Duodenal mucosa (tissue), 2 donors: ENCODE measurements at regions not wholly inside any gene's neighbourhood (a gene's known extent, or its start where the extent isn't known, plus 50 kb on each side); places are given as distances from the start of the nearest gene placed in this dataset.

Experiments
- H3K27ac ChIP-seq: one replicate; pipeline ENCODE4 v1.7.0; 2013; ENCODE audit warnings: low read depth, low read length
- H3K27me3 ChIP-seq, 2 donors: one replicate each; pipeline ENCODE4 v1.7.0; 2013; ENCODE audit warnings: low read length in 2 of 2, control low read depth in 1 of 2; ENCODE audit not compliant: insufficient read depth in 2 of 2, control insufficient read depth in 1 of 2
- H3K36me3 ChIP-seq, 2 donors: one replicate each; pipeline ENCODE4 v1.7.0; 2013; ENCODE audit warnings: low read length in 2 of 2, control low read depth in 1 of 2; ENCODE audit not compliant: insufficient read depth in 2 of 2, control insufficient read depth in 1 of 2
- H3K4me1 ChIP-seq, 2 donors: one replicate each; pipeline ENCODE4 v1.7.0; 2013; ENCODE audit warnings: low read length in 2 of 2, control low read depth in 1 of 2; ENCODE audit not compliant: insufficient read depth in 2 of 2, control insufficient read depth in 1 of 2
- H3K4me3 ChIP-seq, 2 donors: one replicate each; pipeline ENCODE4 v1.7.0; 2013; ENCODE audit warnings: low read length in 2 of 2, low read depth in 1 of 2
- H3K9ac ChIP-seq, 2 donors: one replicate each; pipeline ENCODE4 v1.7.0; 2013; ENCODE audit warnings: low read length in 2 of 2, low read depth in 1 of 2
- H3K9me3 ChIP-seq, 2 donors: one replicate each; pipeline ENCODE4 v1.7.0; 2013; ENCODE audit warnings: low read length in 2 of 2, control low read depth in 1 of 2; ENCODE audit not compliant: control insufficient read depth in 1 of 2

DNA sequence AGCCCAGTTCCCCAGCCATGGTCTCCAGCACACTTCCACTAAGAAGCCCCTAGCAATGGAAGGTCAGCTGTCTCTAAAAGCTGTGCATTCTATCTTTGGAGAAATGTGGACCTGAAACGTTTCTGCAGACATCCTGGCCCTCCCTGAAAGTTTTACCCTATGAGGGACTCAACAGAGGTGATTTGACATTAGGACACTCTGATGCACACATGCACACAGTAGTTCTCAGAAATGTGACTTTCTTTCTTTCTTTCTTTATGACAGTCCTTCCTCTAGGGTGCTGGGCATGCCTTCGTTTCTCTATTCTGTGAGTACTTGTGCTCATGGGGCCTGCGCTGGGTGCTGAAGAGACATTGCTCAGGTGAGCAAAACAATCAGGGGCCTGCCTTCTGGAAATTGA, 857.3 kb downstream of the RNF144A start:
- H3K27me3 ChIP-seq, result no peaks in the 10 kb centered on the region
- no peak overlapping the region for H3K9ac ChIP-seq
- peaks cover 0 to 5% of the 10 kb centered on the region in 2 donors for H3K4me1 ChIP-seq
- H3K4me3 ChIP-seq, result no peak overlapping the region
- H3K36me3 ChIP-seq, result no peaks in the 10 kb centered on the region
- no peaks in the 10 kb centered on the region for H3K9me3 ChIP-seq
- H3K27ac ChIP-seq, result no peak overlapping the region

DNA sequence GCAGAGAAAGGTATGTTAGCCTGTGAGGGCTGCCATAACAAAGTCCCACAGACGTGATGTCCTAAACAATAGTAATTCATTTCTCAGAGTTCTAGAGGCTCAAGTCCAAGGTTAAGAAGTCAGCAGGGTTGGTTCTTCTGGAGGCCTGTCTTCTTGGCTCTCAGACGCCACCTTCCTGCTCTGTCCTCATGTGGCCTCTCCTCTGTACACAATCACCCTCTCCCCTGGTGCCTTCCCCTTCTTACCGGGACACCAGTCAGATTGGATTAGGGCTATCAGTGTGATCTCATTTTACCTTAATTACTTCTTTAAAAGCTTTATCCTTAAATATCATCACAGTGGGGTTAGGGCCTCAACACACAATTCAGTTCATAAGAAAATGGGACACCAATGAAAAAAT, 860.5 kb downstream of the RNF144A start:
- Histone ChIP-seq H3K27me3 (no peaks in the 10 kb centered on the region), H3K9ac (no peak overlapping the region), H3K36me3 (no peaks in the 10 kb centered on the region), H3K9me3 (no peaks in the 10 kb centered on the region), H3K4me1 (peaks cover 0 to 5% of the 10 kb centered on the region in 2 donors), H3K27ac (no peak overlapping the region), H3K4me3 (no peak overlapping the region)

DNA sequence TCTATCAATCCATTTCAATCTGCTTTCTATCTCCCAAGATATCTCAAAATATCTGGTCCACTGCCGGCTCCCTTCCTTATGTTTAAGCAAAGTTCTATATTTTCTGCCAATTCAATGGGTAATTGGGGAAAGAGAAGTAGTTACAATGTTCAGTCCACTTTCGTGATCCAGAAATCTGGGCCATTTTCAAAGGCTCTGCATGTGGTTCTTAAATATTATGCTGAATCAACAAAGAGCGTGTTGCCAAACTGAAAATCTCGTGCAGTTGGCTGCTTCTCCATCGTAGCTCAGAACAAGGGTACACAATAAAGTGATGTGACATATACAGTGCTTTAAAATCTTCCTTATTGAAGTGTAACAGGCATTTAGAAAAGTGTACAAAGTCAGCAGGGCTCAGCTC, 863.1 kb downstream of the RNF144A start:
- H3K27ac ChIP-seq, result no peak overlapping the region
- no peaks in the 10 kb centered on the region for H3K9me3 ChIP-seq
- H3K36me3 ChIP-seq, result no peaks in the 10 kb centered on the region
- no peak overlapping the region for H3K9ac ChIP-seq
- peaks cover 0 to 2% of the 10 kb centered on the region in 2 donors for H3K27me3 ChIP-seq
- no peaks in the 10 kb centered on the region for H3K4me1 ChIP-seq
- no peak overlapping the region for H3K4me3 ChIP-seq

DNA sequence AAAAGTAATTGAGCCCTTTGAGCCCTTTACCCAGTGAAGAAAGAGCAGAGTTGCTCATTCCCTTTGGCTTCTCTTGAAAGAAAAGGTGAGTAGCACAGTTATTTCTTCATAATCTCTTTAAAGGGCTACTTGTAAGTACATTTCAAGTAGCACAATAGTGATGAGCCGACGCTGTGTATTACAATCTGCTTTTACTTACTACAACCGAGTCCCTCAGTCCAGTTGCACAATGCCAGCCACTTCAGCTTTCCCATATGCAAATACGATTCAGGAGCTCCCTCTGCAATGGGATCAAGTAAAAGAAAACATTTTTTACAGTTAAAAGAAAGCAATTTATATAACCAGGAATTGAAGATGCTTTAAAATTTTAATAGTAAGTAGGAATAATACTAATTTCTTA, 868.5 kb downstream of the RNF144A start:
- Histone ChIP-seq H3K4me1 (no peaks in the 10 kb centered on the region), H3K9me3 (no peaks in the 10 kb centered on the region), H3K9ac (no peak overlapping the region), H3K27ac (no peak overlapping the region), H3K4me3 (no peak overlapping the region), H3K36me3 (no peaks in the 10 kb centered on the region), H3K27me3 (peaks cover 0 to 2% of the 10 kb centered on the region in 2 donors)

DNA sequence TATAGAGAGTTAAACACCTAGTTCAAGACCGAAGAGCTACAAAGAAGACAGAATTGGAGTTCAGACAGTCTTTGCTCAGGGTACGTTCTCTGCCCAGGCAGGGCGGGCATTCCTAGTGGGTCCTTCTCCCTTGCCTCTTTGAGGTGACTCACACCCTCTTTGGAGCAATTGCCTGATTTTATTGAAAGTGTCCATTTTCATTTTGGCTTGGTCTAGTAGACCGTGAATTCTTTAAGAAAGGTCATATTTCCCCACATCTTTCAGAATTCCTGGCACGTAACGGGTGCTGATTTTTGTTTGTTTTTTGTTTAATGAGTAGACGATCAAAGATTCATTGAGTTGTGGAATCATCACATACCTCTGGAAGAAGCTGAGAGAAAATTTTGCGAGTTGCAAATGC, 871.5 kb downstream of the RNF144A start:
- H3K36me3 ChIP-seq, result no peaks in the 10 kb centered on the region
- H3K27me3 ChIP-seq, result no peaks in the 10 kb centered on the region
- H3K9ac ChIP-seq, result no peak overlapping the region
- no peak overlapping the region for H3K4me3 ChIP-seq
- no peaks in the 10 kb centered on the region for H3K4me1 ChIP-seq
- H3K9me3 ChIP-seq, result no peaks in the 10 kb centered on the region
- no peak overlapping the region for H3K27ac ChIP-seq

DNA sequence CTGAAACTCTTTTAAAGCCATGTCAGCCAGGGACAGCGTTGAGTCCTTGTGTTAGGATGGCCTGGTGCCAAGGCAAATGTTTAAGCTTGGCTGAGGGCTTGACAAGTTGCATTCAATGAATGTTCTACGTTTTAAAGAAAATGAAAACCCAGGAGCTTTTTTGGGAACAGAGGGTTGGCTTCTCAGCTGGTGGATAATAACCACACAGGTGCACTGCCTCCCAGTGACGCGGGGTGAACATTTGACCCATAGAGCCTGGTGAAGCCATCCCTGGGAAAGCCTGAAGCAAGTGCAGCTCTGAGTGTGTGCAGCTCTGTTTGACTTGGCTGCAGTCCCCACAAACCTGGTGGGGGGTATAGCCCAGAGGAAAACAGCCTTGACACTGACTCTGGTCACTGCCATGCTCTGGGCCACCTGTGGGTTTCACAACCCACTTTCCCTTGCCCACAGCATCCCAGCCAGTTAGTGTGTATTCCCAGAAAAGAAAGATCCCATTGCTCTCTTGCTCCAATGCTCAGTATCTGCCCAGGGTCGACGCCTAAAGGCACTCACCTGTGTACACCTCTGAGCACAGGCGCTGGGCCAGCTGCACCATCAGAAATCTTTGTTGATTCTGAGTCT, 874.9 kb downstream of the RNF144A start:
- H3K27ac ChIP-seq, result no peak overlapping the region
- H3K4me3 ChIP-seq, result no peak overlapping the region
- no peak overlapping the region for H3K9ac ChIP-seq
- H3K27me3 ChIP-seq, result no peaks in the 10 kb centered on the region
- H3K4me1 ChIP-seq, result no peaks in the 10 kb centered on the region
- no peaks in the 10 kb centered on the region for H3K9me3 ChIP-seq
- H3K36me3 ChIP-seq, result no peaks in the 10 kb centered on the region

DNA sequence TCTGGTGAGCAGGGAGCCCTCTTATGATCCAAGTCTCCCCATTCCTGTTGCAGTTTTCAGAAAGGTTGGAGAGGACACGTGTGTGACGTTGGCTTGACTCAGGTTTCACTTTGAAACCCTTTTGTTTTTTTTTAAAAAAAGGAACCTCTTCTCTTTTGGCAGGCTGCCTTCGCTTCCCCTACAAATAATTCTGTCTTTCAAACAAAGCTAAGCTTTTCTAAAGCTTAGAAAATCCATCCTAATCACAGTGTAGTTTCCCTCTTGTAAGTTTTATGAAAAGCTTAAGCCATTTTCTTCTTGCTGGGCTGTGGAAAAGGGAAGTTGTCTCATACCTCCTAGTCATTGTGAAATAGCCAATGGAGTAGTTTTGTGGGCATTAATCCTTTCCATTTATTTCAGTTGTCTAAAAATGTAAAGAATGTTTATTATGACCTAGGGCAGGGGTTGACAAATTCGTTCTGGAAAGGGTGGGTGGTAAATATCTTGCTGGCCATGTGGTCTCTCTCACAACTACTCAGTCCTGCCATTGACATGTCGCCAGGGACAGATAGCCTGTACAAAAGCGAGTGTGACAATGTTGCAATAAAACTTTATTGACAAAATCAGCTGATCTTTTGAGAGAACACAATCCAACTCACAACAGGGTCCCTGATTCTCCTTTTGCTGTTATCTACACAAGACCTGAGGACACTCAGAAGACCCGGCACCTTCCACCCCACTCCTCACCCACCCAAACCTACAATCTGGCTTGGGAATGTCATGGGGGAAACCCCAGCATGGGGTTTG, 878.8 kb downstream of the RNF144A start:
- Histone ChIP-seq H3K4me3 (no peak overlapping the region), H3K27me3 (no peaks in the 10 kb centered on the region), H3K9ac (no peak overlapping the region), H3K9me3 (no peaks in the 10 kb centered on the region), H3K36me3 (no peaks in the 10 kb centered on the region), H3K4me1 (no peaks in the 10 kb centered on the region), H3K27ac (no peak overlapping the region)

DNA sequence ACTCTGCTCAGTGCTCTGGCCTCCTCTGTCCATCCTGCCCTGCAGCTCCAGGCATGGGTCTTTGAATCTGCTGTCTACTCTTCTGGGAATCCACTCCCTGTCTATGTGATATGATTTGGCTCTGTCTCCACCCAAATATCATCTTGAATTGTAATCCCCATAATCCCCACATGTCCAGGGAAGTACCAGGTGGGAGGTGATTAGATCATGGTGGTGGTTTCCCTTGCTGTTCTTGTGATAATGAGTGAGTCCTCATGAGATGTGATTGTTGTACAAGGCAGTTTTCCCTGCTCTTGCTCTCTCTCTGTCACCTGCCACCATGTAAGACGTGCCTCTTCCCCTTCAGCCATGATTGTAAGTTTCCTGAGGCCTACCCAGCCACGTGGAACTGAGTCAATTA, 881.8 kb upstream of the ID2 start:
- H3K27me3 ChIP-seq, result peaks cover 0 to 2% of the 10 kb centered on the region in 2 donors
- H3K27ac ChIP-seq, result no peak overlapping the region
- peaks cover 0 to 8% of the 10 kb centered on the region in 2 donors for H3K9me3 ChIP-seq
- no peaks in the 10 kb centered on the region for H3K4me1 ChIP-seq
- no peaks in the 10 kb centered on the region for H3K36me3 ChIP-seq
- no peak overlapping the region for H3K4me3 ChIP-seq
- no peak overlapping the region for H3K9ac ChIP-seq

DNA sequence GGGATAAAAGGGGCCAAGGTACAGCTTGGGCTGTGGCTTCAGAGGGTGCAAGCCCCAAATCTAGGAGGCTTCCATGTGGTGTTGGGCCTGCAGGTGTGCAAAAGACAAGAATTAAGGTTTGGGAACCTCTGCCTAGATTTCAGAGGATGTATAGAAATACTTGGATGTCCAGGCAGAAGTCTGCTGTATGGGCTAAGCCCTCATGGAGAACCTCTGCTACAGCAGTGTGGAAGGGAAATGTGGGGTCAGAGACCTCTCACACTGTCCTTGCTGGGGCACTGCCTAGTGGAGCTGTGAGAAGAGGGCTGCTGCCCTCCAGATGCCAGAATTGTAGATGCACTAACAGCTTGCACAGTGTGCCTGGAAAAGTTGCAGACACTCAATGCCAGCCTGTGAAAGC, 880.6 kb upstream of the ID2 start:
- Histone ChIP-seq H3K9ac (no peak overlapping the region), H3K27me3 (peaks cover 0 to 2% of the 10 kb centered on the region in 2 donors), H3K27ac (no peak overlapping the region), H3K9me3 (peaks cover 0 to 8% of the 10 kb centered on the region in 2 donors), H3K4me3 (no peak overlapping the region), H3K4me1 (no peaks in the 10 kb centered on the region), H3K36me3 (no peaks in the 10 kb centered on the region)

DNA sequence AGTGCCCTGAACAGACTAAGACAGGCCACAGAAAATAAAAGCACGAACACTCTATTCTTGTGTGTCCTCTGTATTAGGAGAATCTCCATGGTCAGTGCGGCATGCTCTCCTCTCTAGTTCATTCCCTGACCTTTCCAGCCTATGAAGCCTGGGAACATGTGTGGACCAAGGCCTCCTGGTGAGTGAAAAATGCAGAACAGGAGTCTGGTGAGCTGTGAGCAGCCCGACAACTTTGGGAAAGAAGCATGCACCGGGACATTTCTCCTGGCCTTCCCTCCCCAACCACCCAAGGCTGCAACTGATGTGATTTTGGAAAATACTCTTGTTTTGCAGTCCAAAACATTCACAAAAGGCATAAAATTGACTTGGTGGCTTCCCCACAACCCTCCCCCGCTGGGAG, 878.3 kb upstream of the ID2 start:
- H3K27ac ChIP-seq, result no peak overlapping the region
- no peak overlapping the region for H3K9ac ChIP-seq

More for the DNA sequence above, 878.3 kb upstream of the ID2 start:
- Histone ChIP-seq H3K27me3 (peaks cover 0 to 2% of the 10 kb centered on the region in 2 donors), H3K4me1 (no peaks in the 10 kb centered on the region), H3K36me3 (no peaks in the 10 kb centered on the region), H3K9me3 (peaks cover 0 to 8% of the 10 kb centered on the region in 2 donors), H3K4me3 (no peak overlapping the region)
